ENCODE measurements at regions not wholly inside any gene's neighbourhood (a gene's known extent, or its start where the extent isn't known, plus 50 kb on each side); places are given as distances from the start of the nearest gene placed in this dataset.
"Not testable (repeated sequence)": the region's sequence is repeated elsewhere in the genome, so short reads cannot be mapped to it uniquely, and the experiment has no call there.

DNA sequence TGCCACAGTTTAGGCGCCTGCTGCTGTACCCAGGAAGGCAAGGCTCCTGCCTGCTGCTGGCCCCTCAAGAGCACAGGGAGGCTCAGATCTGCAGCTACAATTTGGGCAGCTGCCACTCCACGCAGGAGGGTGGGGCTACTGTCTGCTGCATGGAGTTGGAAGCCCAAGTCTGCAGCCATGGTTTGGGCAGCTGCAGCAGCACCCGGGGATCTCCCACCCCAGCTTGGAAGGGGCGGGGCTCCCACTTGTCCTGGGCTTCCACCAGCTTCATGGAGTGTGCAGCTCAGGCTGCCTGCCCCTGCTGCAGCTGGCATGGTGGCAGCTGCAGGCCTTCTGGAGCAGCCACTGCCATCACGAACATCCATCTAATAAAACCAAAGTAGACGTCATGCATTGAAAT is 512.9 kb downstream of the PYDC2 start:
- no peak for DNase-seq

DNA sequence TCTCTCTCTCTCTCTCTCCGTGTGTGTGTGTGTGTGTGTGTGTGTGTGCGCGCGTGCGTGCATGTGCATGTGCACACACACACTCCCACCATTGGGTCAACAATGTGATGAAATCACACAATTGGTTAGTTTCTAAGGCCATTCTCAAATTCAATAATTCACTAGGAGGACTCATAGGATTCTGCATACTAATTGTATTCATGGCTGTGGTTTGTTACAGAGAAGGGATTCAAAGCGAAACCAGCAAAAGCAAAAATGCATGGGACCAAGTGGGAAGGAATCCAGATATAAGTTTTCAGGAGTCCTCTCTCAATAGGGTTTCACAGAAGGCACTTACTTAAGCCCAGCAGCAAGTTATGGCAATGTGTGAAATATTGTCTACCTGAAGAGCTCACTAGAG is 515.0 kb downstream of the PYDC2 start:
- no peak for DNase-seq

DNA sequence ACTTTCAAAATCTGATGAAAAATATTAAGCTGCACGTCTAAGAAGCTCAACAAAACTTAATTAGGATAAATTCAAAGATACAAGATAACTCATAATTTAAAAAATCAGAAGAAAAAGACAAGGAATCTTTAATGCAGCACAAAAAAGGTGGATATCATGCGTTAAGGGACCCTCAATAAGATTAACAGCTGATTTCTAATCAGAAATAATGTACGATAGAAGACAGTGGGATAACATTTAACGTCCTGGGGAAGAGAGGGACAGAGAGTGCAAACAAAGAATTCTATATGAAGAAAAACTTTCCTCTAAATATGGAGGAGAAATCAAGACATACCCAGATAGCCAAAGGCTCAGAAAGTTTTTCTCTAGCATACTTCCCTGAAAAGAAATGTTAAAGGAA is 519.5 kb downstream of the PYDC2 start:
- DNase-seq: no peak

DNA sequence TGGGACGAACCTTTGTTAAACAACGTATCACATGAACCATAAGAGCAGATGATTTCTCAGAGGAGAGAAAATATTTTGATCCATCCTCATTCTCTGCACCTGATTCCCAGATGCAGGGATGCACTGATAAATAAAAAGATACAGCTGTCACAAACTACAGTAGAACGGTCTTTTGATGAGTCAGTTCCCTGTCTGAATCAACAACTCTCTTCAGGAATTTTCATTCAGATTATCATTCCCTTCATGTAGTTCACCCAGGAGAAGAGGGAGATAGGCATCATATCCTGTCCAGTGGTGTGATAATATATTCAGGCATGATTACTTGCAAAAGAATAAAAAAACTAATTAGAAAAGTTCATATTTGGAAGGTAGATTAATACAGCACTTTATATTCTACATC is 521.5 kb downstream of the PYDC2 start:
- no peak for DNase-seq

DNA sequence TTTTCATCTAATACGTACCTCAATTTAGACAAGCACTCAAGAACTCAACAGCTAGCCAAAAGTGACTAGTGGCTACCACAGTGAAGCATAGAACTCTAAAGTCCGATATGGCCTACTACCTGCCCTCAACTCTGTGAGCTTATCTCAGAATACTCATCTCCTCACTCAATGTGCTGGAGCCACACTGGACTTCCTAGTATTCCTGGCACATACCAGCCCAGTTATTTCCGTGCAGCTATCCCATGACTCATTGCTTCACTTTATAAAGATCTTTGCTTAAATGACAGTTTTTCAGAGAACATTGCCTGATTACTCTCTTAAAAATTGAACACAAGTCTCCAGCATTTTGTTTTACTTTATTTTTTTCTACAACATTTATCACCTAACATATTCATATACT is 524.7 kb downstream of the PYDC2 start:
- no peak for DNase-seq

DNA sequence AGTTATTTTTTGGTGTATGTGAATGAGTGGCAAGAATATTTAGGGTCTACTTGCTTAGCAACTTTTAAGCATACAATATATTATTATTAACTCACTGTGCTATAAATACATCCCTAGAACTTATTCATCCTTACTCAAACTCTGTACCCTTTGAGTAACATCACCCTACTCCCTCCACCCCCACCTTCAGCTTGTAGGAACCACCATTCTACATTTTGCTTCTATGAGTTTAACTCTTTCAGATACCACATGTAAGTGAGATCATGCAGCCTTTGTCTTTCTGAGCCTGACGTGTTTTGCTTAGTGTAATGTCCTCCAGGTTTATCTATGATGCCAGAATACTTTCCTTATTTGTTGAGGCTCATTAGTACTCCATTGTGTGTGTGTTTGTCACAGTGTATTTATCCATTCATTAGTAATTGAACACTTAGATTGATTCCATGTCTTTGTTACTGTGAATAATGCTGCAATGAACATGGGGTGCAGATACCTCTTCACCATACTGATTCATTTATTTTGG is 526.9 kb downstream of the PYDC2 start:
- no peak for DNase-seq

DNA sequence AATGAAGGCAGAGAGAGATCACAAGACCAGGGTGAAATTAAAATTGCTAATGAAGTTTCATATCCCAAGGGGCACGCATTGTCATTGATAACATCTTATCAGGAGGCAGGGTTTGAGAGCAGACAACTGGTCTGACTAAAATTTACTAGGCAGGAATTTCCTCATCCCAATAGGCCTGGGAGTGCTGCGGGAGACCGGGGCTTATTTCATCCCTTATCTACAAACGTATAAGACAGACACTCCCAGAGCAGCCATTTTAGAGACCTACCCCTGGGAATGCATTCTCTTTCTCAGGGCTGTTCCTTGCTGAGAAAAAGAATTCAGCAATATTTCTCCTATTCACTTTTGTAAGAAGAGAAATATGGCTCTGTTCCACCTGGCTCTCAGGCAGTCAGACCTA is 533.0 kb downstream of the PYDC2 start:
- not testable (repeated sequence) for DNase-seq

DNA sequence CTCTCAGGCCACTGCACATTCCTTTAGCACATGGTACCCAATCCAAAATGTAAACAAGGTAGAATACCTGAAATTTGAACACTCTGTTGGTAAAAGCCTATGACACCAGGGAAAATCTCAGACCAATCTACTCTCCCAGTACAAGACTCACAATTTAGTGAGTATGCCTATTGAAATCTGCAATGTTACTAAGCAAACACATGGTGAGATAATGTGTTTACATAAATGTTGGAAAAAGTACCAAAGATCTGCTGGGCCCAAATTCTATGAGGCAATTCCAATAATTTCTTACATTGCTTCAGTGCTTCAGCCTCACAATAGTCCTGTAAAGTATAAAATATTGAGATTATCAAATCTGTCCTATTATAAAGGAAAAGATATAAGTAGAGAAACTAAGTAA is 536.1 kb downstream of the PYDC2 start:
- DNase-seq: no peak

DNA sequence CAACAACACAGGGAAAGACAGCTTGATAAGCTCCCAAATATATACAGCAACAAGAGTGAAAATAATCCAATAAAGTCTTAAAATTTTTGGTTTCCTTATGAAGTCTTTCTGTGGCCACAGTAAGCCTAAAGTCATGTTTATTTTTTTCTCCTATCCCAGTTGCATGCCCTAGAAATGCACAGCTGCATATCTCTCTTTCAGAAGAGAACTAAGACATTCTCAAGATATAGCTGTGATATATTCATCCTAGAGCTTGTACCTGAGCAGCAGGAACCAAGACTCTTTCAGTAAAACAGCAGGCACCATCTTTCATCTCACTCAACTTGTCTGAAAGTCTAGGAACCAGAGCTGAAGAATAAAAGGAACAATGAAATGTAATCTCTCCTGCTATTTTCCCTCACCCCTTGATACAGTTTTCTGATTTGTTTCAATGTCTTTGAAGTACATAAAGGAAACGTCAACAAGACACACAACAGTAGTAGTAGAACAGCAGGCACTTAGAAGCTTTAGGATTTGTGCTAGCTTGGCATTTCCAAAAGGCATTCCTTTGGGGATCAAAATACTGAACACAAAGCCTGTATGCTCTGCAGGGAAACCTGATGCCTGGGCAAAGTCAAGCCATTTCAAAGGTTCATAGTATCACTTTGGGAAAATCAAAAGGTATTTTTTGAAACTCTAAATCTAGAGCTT is 536.8 kb downstream of the PYDC2 start:
- DNase-seq: no peak

DNA sequence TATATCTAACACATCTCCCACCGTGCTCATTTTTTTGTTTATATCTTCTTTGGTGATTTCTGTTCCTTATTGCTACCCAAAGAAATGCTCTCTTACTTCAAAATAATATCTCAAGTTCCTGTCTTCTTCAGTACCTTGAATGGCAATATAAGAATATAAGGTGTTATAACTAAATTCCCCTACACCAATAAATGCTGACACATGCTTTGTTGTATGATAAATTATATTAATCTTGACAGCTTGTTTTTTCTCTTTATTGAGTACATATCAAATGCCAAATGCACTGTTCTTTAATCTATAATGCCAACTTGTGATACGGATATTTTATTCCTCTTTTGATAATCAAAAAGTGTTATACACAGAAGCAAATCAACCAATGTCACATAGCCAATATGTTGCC is 540.3 kb downstream of the PYDC2 start:
- no peak for DNase-seq

DNA sequence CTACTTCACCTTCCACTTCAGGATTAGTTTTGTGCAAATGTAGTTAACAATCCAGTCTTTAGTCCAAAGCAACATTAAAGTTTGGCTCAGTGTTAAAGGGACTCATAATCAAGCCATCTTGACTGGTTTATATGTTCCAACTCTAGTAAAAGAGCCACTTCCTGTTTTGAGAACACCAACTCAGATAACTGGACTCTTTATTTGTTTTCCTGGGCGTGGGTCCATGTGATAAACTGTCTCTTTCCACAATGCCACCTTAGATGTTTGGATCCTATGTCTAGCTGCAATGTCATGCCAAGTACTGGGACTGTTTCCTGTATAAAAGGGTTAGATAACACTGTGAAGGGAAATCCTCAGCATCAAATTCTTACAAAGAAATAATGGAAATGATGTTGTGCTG is 545.0 kb downstream of the PYDC2 start:
- no peak for DNase-seq

DNA sequence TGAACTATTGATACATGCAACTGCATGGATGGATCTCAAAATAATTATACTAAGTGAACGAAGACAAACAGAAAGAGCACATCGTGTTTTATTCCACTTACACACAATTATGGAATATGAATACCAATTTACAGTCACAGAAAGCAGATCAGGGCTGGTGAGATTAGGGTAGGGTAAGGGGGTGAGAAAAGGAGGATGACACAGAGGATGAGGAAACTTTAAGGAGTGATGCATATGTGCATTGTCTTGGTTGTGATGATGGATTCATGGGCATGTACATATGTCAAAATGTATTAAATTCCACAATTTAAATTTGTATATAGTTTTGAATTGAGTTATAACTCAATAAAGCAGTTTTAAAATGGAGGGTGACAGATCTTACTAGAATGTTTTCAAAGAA is 548.9 kb downstream of the PYDC2 start:
- no peak for DNase-seq

DNA sequence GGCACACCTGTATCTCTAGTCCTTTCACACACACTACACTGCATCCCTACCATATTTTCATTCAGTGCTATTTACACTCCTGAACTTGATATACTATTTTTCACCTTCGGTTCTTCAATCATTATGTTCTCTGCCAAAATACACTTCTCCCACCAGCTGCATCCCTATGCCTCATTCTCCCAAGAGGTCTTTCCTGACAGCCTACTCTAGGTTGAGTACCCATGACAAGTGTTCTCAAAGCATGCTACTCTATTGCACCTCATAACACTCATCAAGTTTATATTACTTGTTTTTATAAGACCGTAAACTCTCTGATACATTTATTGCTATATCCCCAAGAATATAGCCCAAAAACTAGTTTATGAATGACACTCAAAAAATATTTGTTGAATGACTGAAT is 549.5 kb downstream of the PYDC2 start:
- no peak for DNase-seq

DNA sequence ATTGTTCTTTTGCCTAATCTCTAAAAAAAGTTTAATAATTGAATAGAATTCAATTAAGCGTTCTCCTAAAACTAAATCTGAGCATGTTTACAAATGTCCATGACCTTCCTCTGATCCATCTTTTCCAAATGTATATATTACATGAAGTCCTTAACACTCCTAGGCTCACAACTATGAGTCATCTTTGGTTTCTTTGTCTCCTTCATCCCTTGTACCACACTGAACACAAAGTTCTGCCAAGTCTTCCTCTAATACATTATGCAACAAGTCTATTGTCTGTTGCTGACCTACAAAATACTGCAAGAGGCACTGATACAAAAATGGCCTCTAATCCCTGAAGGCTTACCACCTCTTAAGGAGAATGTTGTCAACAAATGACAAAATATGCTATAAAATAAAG is 550.2 kb downstream of the PYDC2 start:
- no peak for DNase-seq

DNA sequence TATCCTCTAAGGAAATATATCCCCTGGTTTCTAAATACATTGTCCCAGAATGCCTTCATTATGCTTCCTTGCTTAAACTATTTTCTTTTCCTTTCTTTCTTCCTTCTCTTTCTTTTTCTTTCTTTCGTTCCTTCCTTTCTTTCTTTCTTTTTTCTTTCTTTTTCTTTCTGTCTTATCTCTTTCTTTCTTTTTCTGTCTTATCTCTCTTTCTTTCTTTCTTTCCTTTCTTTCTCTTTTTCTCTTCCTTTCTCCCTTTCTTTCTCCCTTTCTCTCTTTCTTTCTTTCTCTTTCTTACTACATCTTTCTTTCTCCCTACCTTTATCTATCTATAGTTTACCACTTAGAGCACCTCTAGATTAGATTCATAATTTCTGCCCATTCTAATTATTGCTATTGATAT is 552.1 kb downstream of the PYDC2 start:
- no peak for DNase-seq

DNA sequence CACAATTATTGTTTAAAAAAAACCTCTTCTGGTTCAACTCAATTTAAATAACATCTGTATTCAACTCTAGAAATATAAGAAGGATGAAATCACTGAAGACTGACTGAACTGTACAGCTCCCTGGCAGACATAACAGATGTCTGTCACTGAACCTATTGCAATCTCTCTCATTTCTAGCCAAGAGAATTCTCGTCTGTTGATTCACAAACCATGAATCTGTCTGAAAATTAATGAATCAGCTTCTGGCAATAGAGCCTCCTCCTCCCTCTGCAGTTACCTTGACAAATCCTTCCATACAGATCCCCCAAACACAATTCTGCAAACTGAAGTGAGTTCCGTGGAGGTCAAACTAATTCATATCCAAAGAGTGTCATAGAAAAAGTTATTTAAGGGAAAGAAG is 561.4 kb downstream of the PYDC2 start:
- no peak for DNase-seq

DNA sequence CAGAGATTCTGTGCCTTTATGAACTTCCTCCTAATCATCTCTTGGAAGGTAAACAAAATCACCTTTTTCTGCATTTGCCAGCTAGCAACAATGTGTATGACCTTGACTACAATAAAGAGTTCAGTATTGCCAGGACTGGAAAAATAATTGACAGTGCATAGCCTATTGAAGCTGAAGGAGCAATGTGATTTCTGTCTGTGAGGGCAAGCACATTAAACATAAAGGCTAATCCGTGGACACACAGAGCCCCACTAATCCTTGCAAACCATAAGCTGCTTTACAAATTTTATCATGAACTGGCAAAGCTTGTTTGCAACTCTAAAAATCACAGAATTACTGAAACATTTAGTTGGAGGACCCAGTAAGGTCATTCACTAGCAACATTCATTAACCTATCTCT is 563.8 kb downstream of the PYDC2 start:
- DNase-seq: peak; percentile 15

DNA sequence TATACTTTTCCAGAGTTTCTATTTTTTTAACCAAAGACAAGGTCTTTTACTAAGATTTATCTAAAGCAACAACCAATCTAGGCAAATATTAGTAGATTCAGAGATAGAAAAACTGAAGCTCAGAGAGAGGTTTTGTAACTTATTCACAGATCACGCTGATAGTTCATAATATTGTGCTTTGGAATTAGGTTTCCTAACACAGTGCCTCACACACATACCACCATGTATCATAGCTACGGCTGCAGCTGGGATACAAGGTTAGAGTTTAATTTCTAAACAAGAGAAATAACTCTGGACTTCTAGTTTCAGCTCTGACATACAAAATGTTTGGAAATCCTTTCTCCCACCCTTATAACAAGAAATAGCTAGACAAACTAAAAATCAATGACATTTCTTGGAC is 565.7 kb downstream of the PYDC2 start:
- DNase-seq: no peak

DNA sequence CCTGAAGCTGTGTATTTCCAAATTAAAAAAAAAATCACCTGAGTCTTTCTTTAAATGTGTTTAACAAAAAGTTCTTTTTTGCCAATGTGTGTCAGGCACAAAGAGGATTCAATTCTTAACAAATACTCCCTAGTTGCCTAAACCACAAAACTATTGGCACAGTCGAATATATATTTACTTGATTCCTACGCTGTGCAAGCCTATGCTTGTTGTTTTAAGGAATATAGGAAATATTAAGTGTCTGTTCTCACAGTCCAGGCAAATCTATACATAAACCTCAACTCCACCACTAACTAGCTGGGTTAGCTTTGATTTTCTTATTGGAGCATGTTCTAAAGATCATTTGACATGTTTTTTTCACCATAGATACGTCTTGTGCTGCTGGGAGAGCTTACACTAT is 571.0 kb downstream of the PYDC2 start:
- no peak for DNase-seq

DNA sequence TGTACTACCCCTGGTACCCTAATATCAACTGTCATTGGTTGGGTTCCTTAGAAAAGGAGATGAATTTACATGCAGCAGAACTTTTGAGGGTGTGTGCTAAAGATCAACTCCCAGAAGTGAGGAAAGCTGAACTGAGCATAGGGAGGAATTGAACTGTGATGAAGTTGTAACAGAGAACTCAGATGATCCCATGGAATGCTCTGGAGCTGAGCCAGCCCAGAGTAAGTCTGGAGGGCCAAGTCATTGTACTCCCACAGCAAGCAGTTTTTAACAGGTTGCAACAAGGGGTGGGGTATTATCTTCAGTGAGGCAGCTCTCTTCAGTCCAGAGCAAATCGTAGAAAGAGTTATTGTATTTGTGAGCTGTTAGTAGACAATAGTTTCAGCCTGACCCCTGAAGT is 572.3 kb downstream of the PYDC2 start:
- no peak for DNase-seq

DNA sequence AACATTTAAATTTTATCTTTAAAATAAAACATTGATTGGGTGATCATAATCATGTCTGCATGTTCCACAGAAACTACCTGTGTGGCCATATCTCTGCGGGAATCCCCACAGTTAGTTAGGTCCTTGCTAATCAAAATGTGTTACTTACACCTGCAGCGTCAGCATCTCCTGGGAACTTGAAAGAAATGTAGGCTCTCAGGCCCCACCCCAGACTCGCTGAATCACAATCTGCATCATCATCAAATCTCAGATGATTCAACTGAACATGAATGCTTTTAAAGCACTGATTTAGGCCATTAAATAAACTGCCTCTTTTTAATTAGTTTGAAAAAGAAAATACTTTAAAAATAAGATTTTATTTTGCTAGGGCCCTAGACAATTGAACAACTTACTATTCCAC is 577.8 kb downstream of the PYDC2 start:
- DNase-seq: no peak

DNA sequence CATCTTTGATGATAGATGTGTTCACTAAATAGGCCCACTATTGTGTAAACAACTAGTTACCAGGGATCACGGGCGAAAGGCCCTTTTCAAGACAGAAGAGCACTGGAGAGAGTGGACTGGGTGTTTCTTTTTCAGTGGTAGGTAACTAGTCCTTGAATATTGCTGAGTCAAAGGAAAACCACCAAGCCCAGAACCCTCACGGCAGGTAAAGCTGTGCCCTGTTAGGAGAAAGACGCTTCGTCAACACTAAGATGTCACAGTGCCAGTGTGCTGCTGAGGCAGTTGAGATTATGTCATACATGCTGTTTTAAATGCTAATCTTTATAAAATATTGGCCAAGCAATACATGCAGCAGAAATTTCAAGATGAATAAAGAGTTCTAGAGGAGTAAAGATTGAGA is 578.6 kb downstream of the PYDC2 start:
- no peak for DNase-seq

DNA sequence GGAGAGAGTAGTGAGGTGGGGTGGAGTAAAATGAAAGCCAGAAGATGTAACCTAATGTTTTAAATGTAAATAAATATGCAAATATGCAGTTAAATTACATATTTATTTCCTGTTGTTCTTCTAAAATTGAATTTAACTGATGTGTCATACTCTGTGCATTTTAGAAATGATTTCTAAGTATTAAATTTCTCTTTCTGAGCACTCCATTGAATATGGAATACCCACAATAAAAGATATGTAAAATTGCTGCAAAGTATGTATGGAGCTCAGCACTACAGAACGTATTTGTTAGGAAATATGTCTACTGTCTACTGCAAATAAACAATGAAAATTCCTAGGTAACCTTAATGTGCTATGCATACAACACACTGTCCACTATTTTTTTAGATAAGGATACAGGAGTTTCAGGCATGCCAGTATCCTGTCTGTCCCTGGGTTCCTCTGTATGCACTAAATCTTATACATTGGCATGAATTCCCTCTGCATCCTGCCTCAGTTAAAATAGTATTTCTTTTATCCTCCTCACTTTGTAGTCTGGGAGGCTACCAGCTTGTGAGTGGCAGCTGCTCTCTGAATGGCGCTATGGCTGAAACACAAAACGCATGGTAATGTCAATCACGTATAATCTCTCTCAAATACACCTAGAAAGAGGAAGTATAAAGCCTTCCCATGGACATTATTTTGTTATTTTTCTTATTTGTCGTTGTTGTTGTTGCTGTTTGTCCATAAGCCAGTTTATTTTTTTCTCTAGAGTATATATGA is 579.5 kb downstream of the PYDC2 start:
- no peak for DNase-seq

DNA sequence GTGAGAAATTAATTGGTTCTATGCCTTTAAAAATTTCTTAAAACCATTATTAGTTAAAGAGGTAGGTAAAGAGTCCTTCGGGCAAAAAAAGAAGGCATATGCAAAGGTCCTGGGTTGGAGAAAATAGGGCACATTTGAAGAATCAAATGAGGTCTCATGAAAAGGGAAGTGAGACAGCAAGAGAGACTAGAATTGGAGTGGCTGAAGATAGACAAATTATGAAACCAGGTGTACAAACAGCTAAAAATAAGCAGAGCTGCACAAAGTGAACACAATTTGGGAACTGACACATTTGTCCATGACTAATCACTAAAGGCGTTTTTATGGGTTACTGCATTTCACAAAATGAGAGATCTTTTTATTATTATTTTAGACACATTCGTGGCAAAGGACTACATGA is 581.2 kb downstream of the PYDC2 start:
- no peak for DNase-seq

DNA sequence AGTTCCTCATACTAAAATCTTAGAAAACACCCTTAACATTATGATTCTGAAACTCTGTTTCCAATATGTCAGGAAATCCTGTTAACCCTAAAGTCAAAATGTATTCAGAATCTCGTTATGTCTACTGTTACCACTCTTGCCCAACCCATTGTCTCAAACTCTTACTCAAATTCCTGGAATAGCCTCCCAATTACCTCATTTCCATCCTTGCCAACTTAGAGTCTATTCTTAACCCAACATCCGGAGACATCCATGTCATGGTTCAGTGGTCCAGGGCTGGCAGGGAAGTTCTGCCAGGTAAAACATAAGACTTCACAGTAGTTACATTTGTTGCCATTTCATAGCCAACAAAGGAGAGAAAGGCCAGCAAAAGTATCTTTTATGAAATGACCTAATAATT is 593.9 kb downstream of the PYDC2 start:
- DNase-seq: no peak

Data from retina (tissue), 1 donor.